ENCODE measurements at regions not wholly inside any gene's neighbourhood (a gene's known extent, or its start where the extent isn't known, plus 50 kb on each side); places are given as distances from the start of the nearest gene placed in this dataset.

GRCh38 chr7:13161125-13161524 lies 473.7 kb downstream of the ARL4A start:
- TF ChIP-seq USF1 (IDR thresholded peaks at IDR 0.05) (no peak), TEAD4 (IDR thresholded peaks at IDR 0.05) (no peak), TAF1 (IDR thresholded peaks at IDR 0.05; ENCODE audit: low read depth) (no peak), CREB1 (IDR thresholded peaks at IDR 0.05; ENCODE audit: low read depth) (no peak), RAD21 (IDR thresholded peaks at IDR 0.05; ENCODE audit: low read depth) (no peak)

DNA sequence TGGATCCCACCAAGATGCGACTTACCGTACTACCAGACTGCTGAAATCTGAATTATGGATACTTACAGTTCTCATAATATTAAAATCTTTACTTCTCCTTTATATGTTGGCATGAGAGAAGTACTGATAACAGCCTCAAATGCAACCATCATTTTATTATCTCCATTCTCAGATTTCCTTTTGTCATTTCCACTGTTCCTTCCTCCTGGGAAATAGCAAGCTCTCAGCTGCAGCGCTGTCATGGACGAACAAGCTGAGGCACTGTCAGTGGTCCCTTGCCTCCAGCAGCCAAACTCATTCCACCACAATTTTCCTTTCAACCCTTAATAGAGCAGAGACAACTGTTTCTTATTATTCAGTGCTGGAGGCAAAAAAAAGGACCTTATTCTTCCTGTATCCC lies 478.4 kb downstream of the ARL4A start:
- TF ChIP-seq ZBTB7A (IDR thresholded peaks at IDR 0.05; ENCODE audit: low read depth) (no peak), REST (IDR thresholded peaks at IDR 0.05; ENCODE audit: low read depth) (no peak), CEBPB (IDR thresholded peaks at IDR 0.05) (no peak), CREB1 (IDR thresholded peaks at IDR 0.05; ENCODE audit: low read depth) (no peak), TAF1 (IDR thresholded peaks at IDR 0.05; ENCODE audit: low read depth) (no peak), RAD21 (IDR thresholded peaks at IDR 0.05; ENCODE audit: low read depth) (no peak), TEAD4 (IDR thresholded peaks at IDR 0.05) (no peak), FOXM1 (IDR thresholded peaks at IDR 0.05; ENCODE audit: borderline replicate concordance, low read depth) (no peak), EGR1 (IDR thresholded peaks at IDR 0.05) (no peak), USF1 (IDR thresholded peaks at IDR 0.05) (no peak)
- TF ChIP-seq, protein P1, sequence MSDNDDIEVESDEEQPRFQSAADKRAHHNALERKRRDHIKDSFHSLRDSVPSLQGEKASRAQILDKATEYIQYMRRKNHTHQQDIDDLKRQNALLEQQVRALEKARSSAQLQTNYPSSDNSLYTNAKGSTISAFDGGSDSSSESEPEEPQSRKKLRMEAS (IDR thresholded peaks at IDR 0.05) = no peak

DNA sequence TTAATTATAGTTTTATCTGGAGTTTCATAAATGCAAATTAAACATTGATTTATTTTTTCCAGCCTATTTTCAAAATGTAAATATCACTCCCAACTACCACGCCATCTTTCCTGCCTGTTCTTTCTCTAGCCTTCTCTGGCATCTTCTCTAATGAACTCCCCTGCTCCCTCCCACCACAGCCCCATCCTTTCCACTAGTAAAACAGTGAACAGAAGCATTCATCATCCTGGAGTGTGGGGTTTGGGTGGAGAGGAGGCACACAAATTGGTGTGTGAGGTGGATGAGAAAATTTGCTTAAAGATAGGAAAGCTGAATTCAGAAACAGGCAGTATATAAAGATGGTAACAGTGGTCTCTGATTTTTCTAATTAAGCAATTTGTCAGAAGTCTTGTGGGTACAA lies 479.4 kb downstream of the ARL4A start:
- TF ChIP-seq NFIC (IDR thresholded peaks at IDR 0.05) (no peak), EGR1 (IDR thresholded peaks at IDR 0.05) (no peak), CREB1 (IDR thresholded peaks at IDR 0.05; ENCODE audit: low read depth) (no peak), CEBPB (IDR thresholded peaks at IDR 0.05) (no peak)

DNA sequence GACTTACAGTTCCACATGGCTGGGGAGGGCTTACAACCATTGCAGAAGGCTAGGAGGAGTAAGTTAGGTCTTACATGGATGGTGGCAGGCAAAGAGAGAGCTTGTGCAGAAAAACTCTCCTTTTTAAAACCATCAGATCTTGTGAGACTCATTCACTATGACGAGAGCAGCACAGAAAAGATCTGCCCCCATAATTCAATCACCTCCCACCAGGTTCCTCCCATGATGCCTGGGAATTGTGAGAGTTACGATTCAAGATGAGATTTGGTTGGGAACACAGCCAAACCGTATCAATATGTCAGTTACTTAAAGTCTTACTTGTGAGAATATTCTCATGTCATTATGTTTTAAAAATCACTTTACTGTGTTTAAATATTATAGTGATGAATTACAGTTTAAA lies 481.9 kb downstream of the ARL4A start:
- TF ChIP-seq RAD21 (IDR thresholded peaks at IDR 0.05; ENCODE audit: low read depth) (no peak), REST (IDR thresholded peaks at IDR 0.05; ENCODE audit: low read depth) (no peak)

- TF ChIP-seq ZBTB7A (IDR thresholded peaks at IDR 0.05; ENCODE audit: low read depth) = no peak
- TF ChIP-seq CEBPB (IDR thresholded peaks at IDR 0.05) = no peak
- TF ChIP-seq FOXM1 (IDR thresholded peaks at IDR 0.05; ENCODE audit: borderline replicate concordance, low read depth) = no peak
- no peak for TF ChIP-seq YY1 (IDR thresholded peaks at IDR 0.05; ENCODE audit: low read depth)
- no peak for TF ChIP-seq USF1 (IDR thresholded peaks at IDR 0.05)
- TF ChIP-seq, protein P1 (IDR thresholded peaks at IDR 0.05) = no peak
- no peak for TF ChIP-seq TCF12 (IDR thresholded peaks at IDR 0.05; ENCODE audit: low read depth)
- TF ChIP-seq REST (IDR thresholded peaks at IDR 0.05; ENCODE audit: low read depth) = no peak
- TF ChIP-seq EP300 (IDR thresholded peaks at IDR 0.05; ENCODE audit: borderline replicate concordance) = no peak
- TF ChIP-seq RAD21 (IDR thresholded peaks at IDR 0.05; ENCODE audit: low read depth) = no peak
- TF ChIP-seq TAF1 (IDR thresholded peaks at IDR 0.05; ENCODE audit: low read depth) = no peak
- TF ChIP-seq CREB1 (IDR thresholded peaks at IDR 0.05; ENCODE audit: low read depth) = no peak
These were observed 487.6 kb downstream of the ARL4A start for GRCh38 chr7:13174991-13175390.
